ENCODE measurements at regions not wholly inside any gene's neighbourhood (a gene's known extent, or its start where the extent isn't known, plus 50 kb on each side); places are given as distances from the start of the nearest gene placed in this dataset.
"Not testable (repeated sequence)": the region's sequence is repeated elsewhere in the genome, so short reads cannot be mapped to it uniquely, and the experiment has no call there.

DNA sequence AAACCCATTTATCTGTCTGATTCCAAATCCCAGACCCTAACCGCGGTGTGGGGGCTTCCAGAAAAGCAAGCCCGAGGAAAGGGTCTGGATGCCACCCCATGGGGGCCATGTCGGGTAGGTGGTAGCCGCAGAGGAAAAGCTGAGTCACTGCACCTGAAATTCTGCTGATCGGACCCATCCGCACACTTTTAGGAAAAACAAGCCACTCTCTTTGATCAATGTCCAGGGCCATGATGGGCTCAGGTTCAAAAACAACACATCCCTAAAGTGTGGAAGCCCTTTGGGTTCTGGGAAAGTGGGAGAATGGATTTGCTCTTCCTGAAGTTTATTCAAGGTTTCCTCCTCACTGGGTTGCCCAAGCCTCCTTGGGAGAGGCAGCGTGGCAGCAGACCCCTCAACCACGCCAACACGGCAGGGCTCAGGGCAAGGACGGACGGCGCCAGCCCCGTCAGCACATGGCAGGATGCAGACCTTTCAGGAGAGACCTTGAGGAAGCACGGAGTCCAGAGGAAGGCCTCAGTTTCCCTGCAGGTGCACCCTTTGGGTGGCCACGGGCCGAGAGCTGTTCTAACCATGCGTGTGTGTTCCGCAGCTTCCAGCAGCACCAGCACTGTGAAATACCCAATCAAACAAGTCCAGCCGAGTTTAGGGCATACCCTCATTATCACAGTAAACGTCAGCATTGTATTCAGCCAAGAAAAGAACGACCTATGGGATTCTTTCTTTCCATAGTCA is 367.0 kb downstream of the FOXL1 start:
- DNase-seq (ENCODE audit: low read depth in 2 of 3, low spot score in 2 of 3): no peak

DNA sequence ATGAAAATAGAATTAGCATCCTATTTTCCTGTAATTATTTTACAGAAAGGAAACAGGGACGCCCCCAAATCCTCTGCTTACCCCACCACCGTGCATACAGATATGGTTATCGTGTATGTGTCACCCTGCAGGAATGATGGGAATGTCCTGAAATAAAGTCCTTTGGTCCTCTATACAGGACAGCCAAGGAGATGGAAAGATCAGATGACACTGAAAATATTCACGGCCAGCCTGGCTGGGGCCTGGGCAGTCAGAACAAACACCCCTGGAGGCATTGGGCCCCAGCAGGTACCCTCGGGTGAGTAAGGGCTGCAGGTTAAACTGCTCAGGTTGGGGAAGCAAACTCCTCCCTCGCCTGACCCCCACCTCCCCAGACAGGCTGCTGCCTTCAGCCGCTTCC is 368.0 kb downstream of the FOXL1 start:
- no peak for DNase-seq (ENCODE audit: low read depth in 2 of 3, low spot score in 2 of 3)

DNA sequence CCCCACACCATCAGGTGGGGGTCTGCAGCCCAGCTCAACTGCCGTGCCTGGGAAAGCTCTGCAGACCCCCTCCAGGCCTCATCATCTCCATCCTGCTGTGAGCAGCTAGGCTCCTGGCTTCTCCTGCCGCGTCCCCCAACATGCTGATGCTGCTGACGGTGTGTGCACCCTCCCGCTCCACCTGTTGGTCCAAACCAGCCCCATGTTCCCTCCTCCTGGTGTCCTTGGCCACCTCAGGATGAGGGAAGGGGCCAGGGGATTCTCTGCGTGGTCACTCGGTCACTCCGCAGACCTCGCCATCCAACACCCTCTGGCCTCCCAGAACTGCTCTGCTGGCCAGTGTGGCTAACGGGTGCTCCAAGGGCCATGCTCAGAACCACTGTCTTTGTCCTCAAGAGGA is 368.6 kb downstream of the FOXL1 start:
- DNase-seq (ENCODE audit: low read depth in 2 of 3, low spot score in 2 of 3): no peak

DNA sequence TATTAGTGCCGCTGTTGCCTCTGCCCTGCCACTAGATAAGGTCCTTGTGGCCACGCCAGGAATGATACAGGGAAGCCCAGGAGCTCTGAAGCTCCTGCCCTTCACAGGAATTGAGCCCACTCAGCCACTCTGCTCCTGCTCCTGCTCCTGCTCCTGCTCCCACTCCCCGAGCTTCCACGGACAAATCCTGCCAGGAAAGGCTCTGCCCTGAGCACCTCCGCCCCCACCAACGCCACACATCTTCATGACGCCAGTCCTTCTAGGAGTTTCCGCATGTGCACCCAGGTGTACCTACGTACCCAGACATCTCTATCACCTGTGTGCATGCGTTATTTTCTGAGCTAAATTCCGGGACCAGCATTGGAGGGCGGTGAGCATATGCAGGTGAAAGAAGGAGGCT is 369.1 kb downstream of the C16orf95 start:
- DNase-seq (ENCODE audit: low read depth in 2 of 3, low spot score in 2 of 3): no peak

DNA sequence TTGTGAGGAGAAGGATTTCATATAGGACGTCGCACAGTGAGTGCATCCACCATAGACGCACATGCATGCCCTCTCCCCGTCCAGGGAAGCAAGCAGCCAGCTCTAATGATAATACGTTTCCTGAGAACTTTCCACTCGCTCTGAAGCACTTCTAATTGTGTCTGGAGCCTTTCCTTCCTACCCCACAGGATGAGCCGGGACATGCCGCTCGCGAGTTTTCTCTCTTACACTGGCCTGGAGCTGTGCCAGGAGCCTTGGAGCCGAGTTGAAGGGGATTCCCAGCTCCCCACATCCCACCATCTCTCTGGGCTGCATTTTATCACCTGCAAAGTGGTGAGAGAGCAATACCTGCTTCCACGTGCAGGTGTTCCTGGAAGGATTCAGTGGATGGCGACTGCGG is 368.1 kb downstream of the C16orf95 start:
- DNase-seq (ENCODE audit: low read depth in 2 of 3, low spot score in 2 of 3): no peak

DNA sequence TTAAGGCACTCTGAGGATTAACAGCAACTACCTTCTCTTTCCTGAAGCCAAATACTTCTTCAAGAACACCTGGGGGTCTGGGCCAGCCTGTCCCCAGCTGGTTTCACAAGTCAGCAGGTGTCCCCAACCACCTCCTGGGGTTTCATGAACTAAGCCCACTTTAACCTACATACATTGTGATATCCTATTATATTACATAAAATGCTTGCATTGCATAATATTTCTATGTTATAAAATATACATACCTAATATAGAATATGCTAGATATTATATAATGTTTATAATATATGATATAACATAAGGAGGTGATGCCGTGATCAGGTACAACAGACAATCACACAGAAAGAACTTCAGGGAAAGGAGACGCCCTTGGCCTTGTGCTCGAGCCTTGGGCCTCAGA is 367.6 kb downstream of the C16orf95 start:
- no peak for DNase-seq (ENCODE audit: low read depth in 2 of 3, low spot score in 2 of 3)

DNA sequence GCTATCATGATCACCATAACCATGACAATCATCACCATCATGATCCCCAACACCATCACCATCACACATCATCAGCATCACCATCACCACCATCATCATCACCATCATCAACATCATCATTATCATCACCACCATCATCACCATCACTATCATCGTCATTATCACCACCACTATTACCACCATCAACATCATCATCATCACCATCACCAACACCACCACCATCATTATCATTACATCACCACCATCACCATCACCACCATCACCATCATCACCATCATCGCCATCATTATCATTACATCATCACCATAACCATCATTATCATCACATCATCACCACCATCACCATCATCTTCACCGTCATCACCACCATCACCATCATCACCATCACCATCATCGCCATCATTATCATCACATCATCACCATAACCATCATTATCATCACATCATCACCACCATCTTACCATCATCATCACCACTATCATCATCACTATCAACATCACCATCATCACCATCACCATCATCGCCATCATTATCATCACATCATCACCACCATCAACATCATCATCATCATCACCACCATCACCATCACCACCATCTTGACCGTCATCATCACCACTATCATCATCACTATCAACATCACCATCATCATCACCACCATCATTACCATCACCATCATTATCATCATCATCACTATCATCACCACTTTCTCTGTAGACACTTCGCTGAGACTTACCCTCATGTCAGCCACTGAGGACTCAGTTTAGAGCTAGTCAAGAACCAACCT is 366.0 kb downstream of the C16orf95 start:
- DNase-seq (ENCODE audit: low read depth in 2 of 3, low spot score in 2 of 3): no peak

DNA sequence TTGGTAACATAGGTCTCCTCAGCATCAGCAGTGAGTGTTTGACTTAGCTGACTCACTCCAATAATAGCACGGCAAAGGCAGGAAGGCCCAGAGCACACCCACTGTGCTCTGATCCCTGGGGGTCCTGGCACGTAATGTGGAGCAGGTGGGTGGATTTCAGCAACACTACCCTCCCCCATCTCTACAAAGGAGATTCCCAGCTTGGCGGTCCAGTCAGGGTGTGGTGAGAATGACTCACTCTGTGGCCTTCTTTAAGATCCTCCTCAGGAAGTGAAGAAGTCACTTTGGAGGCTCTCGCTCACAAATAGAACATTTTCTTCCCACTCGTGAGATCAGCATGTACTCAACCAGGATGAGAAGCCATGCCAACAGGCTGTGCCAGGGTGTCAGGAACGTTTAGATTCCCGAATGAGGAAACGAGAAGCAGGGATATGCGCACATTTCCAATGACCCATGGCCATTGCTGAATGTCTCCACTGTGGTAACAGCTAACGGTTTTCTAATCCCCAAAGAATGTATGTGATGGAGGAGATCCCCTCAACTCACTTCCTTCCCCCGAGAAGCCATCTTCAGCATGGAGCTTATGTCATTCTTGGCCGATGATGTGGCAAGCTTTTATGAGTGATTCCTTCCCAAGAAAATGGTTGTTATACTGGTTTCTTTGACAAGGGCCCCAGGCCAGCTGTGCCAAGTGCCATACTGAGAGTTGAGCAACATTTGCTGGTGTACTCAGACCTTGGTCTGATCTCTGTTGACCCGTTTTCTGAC is 365.2 kb downstream of the C16orf95 start:
- DNase-seq (ENCODE audit: low read depth in 2 of 3, low spot score in 2 of 3): no peak

DNA sequence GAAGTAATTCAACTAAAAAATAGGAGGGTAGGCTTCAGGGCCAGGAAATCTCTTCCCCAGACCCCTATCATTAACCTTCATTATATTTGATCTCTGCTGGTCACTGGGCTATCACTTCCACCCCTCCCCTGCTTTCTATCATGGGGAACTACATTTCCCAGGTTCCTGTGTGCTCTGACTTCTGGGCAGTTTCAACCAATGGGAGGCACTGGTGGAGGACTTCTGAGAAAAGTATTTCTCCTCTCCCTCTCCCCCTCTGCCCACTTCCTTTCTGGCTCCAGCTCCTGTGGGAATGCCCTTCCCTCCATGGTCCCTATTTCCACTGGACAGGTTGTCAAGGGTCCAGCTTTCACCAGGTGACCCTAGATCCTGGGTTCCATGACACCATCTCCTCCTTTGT is 364.4 kb downstream of the C16orf95 start:
- DNase-seq (ENCODE audit: low read depth in 2 of 3, low spot score in 2 of 3): no peak

DNA sequence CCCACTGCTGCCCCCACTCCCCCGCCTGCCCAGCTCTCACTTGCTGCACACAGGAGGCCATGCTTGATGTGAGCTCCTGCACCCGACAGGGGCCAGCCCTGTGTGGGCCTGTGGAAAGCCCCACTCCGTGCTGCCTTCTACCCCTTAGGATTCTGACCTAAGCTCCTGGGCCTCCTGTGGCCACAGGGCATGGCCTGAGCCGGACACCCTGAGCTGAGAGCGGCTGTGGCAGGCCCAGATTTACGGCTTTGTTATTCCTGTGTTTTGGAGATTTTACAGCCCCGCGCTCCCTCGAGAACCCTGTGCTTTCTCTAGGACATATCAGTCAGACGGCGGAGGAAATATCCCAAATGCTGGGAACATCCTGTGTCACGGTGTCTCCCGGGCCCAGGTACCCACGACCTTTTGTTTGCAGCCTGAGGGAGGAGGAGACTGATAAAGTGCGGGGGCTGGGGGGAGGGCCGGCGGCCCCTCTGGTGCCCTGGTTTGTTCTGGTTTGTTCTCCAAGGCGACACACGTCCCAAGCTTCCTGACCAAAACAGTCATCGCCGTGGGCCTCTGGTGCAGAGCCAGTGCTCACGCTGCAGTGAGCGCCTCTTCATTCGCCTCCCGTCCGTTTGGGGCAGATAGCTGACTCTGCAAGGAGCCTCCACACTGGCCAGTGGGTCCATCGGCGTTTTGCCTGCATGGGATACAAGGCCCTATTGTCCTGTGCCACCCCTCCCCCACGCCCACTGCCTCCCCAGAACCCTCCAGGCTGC is 363.4 kb downstream of the C16orf95 start:
- DNase-seq (ENCODE audit: low read depth in 2 of 3, low spot score in 2 of 3): no peak

DNA sequence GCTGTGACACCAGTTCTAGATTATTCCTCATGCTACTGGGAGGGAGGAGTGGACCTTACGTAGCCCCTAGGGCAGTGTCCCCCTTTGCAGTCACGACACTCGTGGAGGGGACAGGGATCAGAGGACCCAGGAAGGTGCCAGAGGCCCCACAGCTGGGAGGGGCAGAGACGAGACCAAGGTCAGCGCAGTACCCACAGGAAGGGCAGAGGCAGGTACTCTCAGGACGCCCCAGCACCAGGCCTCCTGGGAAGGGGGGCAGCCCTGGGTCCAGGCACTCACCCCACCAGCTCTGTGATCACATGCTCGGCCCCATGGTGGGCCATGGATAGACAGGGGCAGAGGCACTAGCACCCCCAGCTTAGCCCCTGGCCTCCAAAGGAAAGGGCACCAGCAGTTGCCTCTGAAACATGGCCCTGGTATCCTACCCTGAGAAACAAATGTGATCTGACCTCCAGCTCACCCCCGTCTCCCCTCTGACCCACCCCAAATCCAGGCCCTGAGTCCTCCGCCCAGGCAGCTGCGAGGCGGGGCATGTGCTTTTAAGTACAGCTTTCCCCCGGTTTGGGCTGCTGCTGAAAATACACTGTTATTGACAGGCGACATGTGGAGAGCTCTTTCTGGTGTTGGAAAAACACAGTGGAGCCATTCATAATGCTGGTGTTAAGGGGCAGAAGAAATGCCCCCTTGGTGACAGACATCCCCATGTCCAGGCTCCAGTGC is 361.9 kb downstream of the C16orf95 start:
- DNase-seq (ENCODE audit: low read depth in 2 of 3, low spot score in 2 of 3): no peak

DNA sequence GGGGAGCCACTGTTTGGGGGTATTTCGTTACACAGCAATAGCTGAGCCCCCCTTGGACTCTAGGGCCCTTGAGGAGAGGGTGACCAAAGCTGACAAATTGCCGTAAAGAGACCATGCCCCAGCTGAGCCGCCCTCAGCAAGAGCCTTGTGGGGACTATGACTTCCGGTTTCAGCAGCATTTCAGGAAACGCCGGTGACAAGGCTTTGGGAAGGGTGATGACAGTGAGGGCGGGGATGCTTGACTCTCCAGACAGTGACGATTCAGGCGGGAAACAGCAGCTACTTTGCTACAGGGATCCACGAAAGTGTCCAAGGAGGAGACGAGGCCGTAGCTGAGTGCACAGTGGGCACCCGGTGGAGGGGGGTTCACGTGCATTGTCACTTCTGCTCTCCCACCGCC is 360.8 kb downstream of the C16orf95 start:
- peak in 1 of 3 donors; percentile 9 for DNase-seq (ENCODE audit: low read depth in 2 of 3, low spot score in 2 of 3)

DNA sequence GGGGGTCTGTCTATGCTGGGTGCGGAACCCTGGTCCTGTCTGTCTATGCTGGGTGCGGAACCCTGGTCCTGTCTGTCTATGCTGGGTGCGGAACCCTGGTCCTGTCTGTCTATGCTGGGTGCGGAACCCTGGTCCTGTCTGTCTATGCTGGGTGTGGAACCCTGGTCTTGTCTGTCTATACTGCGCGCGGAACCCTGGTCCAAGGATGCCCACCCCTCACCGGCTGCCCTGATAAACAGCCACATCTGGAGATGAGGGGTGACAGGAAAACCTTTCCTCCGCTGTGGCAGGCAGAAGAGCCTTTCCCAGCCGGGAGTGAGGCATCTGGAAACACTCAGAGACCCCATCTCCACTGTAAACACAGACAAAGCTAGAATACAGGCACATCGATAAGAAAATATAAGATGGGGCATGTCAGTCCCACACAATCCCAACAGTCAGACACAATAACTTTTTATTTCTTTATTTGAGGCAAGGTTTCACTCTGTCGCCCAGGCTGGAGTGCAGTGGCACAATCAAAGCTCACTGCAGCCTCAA is 359.5 kb downstream of the C16orf95 start:
- not testable (repeated sequence) for DNase-seq (ENCODE audit: low read depth in 2 of 3, low spot score in 2 of 3)

DNA sequence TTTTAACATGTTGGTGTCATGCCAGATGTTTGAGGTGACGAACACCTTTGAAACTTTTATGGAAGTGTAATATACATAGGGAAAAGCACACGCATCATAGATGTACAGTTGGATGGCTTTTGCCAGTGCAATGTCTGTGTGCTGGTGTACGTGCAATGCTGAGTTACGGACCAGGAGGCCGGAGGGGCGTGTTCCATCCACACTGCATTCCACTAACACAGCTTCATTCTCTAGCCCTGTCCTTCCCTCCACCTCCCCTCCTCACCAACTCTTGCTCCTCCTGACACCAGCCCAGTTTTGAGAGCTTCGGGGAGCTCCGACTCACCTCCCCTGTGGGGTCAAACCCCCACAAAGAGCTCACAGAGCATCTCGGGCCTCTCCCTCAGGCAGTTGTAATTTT is 358.8 kb downstream of the C16orf95 start:
- no peak for DNase-seq (ENCODE audit: low read depth in 2 of 3, low spot score in 2 of 3)

DNA sequence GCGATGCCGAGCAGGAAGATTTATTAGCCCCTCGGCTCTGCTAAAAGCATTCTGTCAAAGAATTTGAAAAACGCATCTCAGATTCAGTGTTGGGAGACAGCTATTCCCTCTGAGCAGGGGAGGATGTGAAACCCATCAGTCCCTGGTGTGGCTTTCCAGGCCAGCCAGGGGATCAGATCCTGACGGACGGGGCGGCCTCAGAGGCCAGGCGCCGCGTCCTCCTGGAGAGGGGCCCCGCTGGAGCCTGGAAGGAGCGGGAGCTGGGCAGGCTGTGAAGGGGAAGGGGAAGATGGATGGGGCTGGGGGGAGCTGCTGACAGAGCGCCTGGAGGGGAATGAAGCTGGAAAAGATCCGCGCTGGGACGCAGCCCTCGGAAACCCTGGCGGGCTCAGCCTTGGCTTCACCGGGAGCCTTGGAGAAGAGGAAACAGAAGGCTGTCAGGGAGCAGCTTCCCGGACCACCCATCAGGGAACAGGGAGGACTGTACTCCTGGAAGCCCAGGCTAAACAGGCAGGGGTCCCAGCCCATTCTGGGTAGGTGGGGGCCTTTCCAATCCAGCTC is 358.0 kb downstream of the C16orf95 start:
- no peak for DNase-seq (ENCODE audit: low read depth in 2 of 3, low spot score in 2 of 3)

DNA sequence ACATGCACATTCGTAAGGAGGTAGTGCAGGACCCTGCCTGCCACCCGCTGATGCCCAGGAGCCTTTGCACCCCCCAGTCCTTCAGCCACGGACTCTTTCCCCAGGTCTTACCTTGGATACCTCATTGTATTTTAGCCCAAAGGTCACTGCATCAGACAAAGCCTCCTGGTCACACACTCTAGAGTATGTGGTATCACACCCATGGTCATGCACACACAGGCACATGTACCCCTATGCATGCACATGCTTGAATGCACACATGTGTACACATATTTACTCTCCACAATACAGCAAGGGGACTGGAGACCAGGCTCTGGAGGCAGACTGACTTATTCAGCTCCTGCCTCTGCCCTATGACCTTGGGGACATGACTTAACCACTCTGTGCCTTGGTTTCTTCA is 357.5 kb downstream of the C16orf95 start:
- no peak for DNase-seq (ENCODE audit: low read depth in 2 of 3, low spot score in 2 of 3)

DNA sequence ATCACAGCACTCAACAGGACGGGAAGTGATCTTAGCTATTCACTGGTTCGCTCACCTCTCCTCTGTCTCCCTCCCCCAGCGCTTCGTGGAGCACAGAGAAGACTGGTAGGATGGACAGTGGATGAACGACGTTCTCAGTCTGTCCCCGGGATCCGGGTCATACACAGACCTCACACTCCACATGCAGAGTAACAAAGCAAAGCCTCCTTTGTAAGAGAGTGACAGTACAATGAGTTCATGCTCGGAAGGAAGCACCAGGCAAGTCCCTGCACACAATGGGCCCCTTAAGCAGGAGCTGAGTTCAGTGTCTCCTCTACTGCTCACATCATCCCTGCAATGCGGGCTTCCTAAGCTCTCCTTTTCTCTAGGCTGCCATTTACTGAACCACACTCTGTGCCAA is 356.9 kb downstream of the C16orf95 start:
- DNase-seq (ENCODE audit: low read depth in 2 of 3, low spot score in 2 of 3): no peak

DNA sequence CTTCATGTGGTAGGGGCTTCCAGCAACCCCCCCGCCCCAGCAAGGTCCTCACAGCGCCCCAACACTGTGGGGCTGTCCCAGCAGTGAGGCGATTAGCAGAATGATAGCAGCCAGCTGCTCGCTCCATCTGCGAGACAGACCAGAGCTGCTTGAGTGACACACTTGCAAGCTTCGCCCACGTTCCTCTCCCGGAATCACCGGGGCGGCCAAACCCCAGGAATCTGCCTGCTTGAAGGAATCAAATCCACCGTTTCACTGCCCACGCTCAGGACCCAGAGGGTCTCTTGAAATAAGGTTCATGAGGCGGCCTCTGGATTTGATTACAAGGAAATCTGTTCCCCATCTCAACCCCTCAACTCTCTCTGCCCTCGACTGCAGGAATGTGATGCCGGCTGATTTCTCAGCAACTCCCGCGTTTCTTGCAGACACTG is 356.0 kb downstream of the C16orf95 start:
- DNase-seq (ENCODE audit: low read depth in 2 of 3, low spot score in 2 of 3): no peak

DNA sequence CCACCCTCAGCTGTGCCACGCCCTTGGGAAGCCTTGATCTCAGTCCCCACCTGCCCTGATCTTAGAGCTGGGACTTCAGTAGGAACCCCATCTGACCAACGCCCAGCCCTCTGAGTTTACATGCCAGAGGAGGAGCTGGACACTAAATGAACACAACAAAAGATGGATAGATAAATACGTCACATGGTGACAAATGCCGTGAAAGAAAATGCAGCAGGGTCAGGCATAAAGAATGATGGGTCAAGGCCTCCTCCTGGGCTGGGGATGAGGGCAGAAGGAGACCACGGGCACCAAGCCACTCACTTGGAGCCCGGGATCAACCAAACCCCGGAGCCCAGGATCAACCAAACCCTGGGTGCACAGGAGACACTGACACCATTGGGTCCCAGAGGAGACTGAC is 354.9 kb downstream of the C16orf95 start:
- no peak for DNase-seq (ENCODE audit: low read depth in 2 of 3, low spot score in 2 of 3)

DNA sequence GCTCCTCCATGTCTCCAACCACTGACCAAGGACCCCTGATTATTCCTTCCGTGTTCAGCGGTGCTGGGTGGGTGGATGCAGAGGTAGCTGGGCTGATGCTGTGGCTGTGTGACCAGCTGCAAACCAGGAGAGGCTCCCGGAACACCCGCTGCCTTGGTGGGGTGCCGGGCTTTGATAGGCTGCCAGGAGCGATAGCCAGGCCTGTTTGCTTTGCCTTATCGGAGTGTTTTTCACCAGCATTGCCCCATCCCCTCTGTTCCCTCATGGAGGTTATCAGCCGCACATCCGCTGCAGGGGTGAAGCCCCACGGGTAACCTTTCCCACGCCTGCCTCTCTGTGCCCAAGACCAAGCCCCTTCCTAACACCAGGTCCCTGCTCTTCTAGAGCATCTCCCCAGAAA is 354.3 kb downstream of the C16orf95 start:
- no peak for DNase-seq (ENCODE audit: low read depth in 2 of 3, low spot score in 2 of 3)
